GM12874 (cell line): ENCODE measurements at regions not wholly inside any gene's neighbourhood (a gene's known extent, or its start where the extent isn't known, plus 50 kb on each side); places are given as distances from the start of the nearest gene placed in this dataset.

ENCODE experiments used
- CTCF ChIP-seq: IDR thresholded peaks from 2 replicates; pipeline ENCODE4 v1.5.1; 2011; ENCODE audit warnings: low read depth, mild to moderate bottlenecking, control low read depth, low read length, moderate library complexity; ENCODE audit not compliant: insufficient read depth

GRCh38 chr15:77811270-77811669, 178.6 kb upstream of the LINGO1 start:
- no peak for TF ChIP-seq CTCF

DNA sequence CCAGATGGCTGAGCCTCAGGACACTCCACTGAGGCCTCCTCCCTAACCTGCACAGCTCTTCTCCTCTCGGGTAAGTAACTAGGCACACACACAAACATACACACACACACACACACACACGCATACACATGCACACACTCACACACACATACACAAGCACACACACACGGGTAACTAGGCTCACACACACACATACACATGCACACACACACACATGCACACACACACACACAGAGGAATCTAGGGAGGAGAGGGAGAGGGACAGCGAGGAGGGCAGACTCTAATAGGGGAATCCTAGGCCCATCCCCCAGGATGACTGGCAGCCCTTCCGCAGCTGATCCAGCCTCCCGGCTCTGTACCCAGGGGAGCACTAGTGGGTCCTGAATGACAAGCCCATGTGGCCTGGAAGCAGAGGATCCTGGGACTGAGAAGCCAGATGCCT, 177.4 kb upstream of the LINGO1 start:
- no peak for TF ChIP-seq CTCF

DNA sequence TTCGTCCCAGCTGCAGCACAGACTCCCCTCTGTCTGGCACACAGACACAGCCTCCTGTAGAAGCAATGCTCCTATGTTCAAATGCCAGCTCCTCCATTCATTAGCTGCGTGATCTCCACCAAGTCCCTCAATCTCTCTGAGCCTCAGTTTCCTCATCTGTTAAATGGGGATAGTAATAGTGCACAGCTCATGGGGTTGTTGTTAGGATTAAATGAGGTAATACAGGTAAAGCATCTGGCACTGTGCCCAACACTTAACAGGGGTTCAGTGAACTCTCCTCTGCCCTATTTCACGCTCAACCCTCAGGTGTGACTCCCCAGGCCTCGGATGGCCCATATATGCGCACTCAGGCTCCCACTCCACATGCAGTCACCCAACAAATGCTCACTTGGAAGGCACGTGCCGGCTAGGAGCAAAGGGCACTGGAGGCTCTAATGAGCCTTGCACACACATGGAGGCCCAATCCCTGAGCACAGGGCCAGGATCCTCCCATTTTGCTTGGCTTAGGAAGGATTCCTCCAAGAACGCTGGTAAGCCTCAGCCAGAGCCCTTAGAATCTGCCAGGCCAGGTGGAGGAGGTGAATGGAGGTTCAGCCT, 176.0 kb upstream of the LINGO1 start:
- TF ChIP-seq CTCF: no peak

GRCh38 chr15:77808075-77808474, 175.4 kb upstream of the LINGO1 start:
- no peak for TF ChIP-seq CTCF

DNA sequence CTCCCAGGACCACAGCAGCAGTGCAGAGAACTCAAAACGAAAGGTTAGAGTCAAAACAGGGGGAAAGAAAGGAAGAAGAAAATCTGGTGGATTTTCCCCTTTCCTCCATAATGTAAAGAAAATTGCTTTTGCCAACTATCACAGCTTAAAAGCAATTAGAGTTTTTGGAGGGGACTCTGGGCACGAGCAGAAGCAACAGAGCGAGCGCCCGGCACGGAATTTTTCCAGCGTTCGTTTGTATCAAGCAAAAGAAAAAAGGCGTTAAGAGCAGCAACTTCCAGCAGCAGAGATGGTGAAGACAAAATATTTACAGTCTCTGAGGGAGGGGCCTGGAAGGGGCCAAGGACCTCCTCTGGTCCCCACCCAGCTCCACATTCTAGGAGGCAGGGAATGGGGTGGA, 174.9 kb upstream of the LINGO1 start:
- no peak for TF ChIP-seq CTCF

GRCh38 chr15:77807115-77807514, 174.4 kb upstream of the LINGO1 start:
- TF ChIP-seq CTCF: no peak

GRCh38 chr15:77804210-77804609, 171.5 kb upstream of the LINGO1 start:
- no peak for TF ChIP-seq CTCF
